GM19438 (cell line): ENCODE measurements at regions not wholly inside any gene's neighbourhood (a gene's known extent, or its start where the extent isn't known, plus 50 kb on each side); places are given as distances from the start of the nearest gene placed in this dataset.

ENCODE experiments used
- ATAC-seq: cut with Tn5 transposase; IDR thresholded peaks from one replicate; pipeline ENCODE4 v1.9.1; 2021; ENCODE audit warnings: low read depth; ENCODE audit not compliant: unreplicated experiment

GRCh38 chr1:25028587-25028906 lies 98.5 kb upstream of the RUNX3 start:
- no peak for ATAC-seq

- ATAC-seq, result no peak
These were observed 97.9 kb upstream of the RUNX3 start for GRCh38 chr1:25027822-25028586.

DNA sequence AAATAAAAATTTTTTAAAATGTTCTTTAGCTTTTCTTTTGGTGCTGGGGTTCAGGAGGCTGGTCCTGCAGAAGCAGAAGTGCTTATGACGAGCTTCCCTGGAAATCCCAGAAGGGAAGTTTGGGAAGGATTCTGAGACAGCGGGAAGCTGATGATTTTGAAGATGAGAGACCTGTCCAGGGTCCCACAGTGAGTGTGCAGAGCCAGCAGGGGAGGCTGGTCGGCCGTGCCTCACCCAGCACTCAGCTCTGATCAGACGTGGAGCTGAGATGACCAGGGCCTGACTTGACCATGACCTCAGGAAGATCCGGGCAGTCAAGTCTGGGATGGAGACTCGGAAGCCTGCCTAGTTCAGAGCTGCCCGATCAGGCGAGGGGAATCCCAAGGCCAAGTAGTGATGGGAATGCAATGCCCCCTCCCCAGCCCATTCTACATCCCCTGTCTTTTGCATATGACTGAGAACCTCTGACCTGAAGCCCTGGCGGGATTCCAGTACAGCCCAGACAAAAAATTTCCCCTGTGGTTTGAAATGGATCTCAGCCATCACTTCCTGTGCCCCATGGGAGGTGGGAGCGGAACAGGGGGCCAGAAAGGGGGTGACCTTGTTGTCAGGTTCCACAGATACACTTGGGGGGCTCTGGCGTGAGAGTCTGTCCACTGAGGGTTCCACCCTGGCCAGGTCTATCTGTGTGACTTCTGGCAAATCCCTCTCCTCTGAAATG lies 96.8 kb upstream of the RUNX3 start:
- ATAC-seq, result no peak

DNA sequence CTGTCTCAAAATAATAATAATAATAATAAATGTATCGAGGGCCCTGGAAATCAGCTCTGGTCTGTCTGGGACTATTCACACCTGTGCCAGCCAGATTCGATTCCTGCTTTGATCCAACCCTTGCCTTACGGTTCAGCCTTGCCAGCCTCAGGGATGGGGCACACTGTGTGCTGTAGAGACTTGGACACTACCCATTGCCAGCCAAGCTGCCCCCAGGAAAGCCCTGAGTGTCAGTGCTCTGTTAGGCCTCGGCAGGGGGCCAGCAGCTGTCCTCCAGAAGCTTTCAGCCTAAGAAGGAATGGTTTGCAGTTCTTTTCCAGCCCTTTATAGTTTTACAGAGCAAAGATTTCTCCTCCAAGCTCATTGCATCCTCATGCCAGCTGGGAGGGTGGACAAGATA lies 96.2 kb upstream of the RUNX3 start:
- ATAC-seq, result no peak

- ATAC-seq, result no peak
These were observed 94.7 kb upstream of the RUNX3 start for GRCh38 chr1:25024615-25025350.

GRCh38 chr1:25023826-25024225 lies 93.8 kb upstream of the RUNX3 start:
- no peak for ATAC-seq

DNA sequence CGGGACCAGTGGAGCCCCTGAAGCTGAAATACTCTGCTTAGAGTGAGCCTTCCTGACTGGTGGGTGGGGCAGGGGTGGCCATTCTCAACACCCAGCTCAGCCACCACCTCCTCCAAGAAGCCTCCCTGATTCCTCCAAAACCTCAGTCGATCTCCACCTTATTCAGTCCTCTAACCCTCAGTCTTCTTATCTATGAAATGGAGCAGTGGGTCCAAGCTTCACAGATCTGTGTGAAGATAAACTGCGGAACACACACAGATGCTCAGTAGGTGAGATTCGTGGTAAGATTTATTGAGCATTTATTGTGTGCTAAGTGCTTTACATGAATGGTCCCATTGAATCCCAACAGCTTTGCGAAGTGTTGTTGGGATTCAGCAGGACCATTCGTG lies 93.1 kb upstream of the RUNX3 start:
- no peak for ATAC-seq

- peak; percentile 71 for ATAC-seq
These were observed 92.5 kb upstream of the RUNX3 start for GRCh38 chr1:25022361-25023189.

GRCh38 chr1:25021591-25022215 lies 91.6 kb upstream of the RUNX3 start:
- ATAC-seq, result no peak

DNA sequence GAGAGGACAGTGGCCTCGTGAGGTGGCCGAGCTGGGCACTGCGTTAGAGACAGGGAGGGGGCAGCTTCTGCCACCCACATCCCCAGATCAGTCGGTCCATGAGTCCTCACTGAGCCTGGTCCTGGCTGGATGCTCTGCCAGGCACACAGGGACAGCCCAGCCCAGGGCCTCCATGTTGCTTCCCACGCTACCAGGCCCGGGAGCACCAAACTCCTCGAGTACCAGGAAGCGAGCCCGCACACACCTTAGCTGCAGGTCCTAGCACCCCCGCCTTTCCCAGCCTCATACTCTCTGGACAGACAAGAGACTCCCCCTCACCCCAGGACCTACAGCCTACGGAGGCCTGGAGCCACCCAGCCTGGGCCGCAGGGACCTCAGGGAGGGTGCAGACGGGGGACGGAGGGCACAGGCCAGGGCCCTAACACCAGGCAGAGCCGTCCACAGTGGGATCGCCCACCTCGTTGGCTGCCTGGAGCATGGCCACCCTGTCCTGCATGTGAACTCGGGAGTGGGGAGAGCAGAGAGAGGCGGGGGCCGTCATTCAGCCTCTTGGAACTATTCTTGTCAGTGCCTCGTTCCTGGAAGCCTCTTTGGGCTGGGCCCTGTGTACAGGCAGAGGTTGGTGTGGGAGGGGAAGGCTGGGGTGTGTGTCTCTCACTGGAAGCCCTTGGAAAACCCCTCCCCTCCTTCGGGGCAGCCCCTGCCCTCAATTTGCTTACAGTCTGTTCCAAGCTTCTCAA lies 90.9 kb upstream of the RUNX3 start:
- ATAC-seq, result no peak

DNA sequence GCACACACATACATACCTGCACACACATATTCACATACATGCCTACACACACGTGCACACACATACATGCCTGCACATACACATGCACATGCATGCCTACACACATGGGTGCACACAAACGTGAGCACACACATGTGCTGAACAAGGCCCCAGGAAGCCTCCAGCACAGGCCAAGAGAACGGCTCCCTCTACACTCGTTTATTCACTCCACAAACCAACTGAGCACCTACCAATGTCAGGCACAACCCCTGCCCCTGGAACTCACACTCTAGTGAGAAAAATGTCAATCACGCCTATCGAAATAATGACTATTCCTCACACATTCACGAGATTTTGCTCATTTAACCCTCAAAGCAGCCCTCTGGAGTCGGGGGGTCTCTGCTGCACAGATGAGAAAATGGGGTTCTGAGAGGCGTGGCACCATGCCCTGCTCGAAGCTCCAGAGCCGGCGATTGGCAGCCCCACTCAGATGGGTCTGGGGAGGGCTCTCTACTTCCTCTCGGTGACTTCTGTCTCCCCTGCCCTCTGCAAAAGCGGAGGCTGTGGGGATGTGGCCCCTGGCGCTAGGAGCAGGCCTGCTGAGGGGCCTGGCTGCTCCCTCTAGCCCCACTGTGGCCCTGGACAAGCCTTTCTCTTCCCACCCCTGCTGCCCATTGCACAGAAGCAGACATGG lies 90.2 kb upstream of the RUNX3 start:
- no peak for ATAC-seq

- peak; percentile 44 for ATAC-seq
These were observed 89.5 kb upstream of the RUNX3 start for GRCh38 chr1:25019337-25020172.

DNA sequence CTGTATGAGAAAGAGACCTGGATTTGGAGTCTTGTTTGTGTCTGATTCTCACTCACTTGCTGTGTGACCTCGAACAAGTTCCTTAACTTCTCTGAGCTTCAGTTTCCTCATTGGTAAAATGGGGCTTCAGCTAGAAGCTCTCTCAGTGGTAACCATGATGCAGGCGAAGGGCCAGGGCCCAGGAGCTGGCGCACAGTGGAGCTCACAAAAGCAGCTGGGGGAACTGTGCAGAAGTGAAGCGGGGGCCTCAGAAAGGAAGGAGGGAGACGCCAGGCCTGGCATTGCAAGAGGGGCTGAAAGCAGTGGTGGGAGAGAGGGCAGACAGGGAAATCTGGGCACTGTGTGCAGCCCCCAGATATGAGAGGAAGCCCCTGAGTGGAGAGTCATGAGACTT lies 88.9 kb upstream of the RUNX3 start:
- no peak for ATAC-seq

GRCh38 chr1:25018110-25018735 lies 88.1 kb upstream of the RUNX3 start:
- ATAC-seq, result no peak

DNA sequence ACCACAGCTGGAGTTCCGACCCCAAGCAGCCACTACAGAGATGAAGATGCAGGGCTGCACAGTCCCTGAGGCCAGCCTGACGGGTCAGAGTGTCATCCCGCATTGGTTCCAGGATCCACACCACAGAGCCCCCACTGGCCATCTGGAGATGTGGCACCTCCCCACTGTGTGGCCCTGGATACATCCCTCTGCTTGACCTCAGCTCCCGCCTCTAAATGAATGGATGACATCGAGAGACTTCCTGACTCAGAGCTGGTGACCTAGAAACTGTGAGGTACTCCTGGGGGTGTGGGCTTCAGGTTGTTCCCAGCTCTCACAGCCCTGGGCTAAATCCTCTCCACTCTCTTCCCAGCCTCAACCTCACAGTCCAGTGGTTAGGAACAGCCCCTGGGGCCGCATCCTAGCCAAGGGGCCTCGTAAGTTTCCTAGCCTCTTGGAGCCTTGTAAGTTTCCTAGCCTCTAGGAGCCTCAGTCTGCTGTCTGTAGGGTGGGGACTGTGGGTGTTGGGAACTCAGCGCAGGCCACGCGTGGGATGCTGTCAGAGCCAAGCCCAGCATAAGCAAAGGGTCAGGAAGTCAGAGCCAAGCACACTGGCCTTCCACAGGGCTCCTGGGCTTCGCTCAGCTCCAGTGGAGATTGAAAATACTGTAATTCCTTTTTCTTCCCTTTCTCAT lies 87.5 kb upstream of the RUNX3 start:
- no peak for ATAC-seq

DNA sequence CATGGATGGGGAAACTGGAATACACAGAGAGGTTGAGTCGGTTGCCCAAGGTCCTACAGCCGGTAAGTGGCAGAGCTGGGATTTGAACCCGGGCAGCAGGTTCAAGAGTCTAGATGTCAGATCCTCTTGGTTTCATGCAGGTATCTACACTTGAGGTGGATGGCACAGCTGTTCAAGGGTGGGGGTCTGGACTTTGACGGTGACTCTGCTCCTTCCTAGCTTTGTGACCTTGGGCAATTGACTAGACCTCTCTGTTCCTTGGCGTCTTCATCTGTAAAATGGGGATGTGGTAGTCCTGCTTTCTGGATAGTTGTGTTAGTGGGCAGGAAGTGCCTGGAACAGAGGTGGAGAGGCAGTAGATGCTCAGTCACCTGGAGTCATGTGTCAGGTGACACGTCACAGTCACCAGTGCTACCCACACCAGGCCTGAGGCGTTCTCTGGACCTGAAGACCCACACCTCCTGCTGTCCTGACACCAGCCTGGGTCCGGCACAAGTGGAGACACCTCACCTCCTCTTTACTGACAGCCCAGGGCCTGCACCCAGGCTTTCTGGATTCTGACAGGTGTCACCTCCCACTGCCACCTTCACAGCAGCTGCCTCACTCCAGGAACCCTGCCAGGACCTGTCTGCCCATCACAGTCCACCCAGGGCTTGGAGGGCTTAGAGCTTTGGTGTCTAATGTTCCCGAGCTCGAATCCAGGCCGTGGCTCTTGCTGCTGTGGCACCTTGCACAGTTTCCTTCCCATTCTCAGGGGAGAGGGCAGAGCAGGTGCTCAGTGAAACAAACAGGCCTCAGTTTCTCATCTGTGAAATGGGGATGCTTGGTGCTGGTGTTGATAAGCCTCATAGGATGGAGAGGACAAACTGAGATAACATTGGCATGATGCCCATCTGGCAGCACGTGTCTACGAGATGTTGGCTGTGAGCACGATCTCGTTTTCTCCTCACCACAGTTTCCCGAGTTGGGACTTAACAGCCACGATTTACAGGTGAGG lies 83.2 kb upstream of the RUNX3 start:
- ATAC-seq, result no peak
